ENCODE measurements at regions not wholly inside any gene's neighbourhood (a gene's known extent, or its start where the extent isn't known, plus 50 kb on each side); places are given as distances from the start of the nearest gene placed in this dataset.

GRCh38 chr10:131425752-131426533 lies 114.4 kb upstream of the TCERG1L start:
- Histone ChIP-seq H2BK12ac (ENCODE audit: insufficient read length, low read depth, low read length) (no peak overlapping the region), H3K18ac (ENCODE audit: insufficient read length, low read depth, low read length) (no peak overlapping the region), H3K9me3 (ENCODE audit: control insufficient read depth, low read depth, low read length) (no peaks in the 10 kb centered on the region), H2BK20ac (ENCODE audit: low read depth, low read length, poor library complexity, severe bottlenecking) (no peak overlapping the region), H3K9ac (ENCODE audit: extremely low read depth, insufficient read length, low read length) (no peak overlapping the region), H4K5ac (ENCODE audit: insufficient read length, low read depth, low read length) (no peak overlapping the region), H3K56ac (ENCODE audit: insufficient read length, low read depth, low read length) (no peak overlapping the region), H2BK120ac (ENCODE audit: low read depth, low read length, poor library complexity, severe bottlenecking) (no peak overlapping the region), H3K79me1 (ENCODE audit: insufficient read depth, low read depth, low read length, poor library complexity, severe bottlenecking) (no peaks in the 10 kb centered on the region), H3K23ac (ENCODE audit: insufficient read length, low read depth, low read length) (no peak overlapping the region), H4K91ac (ENCODE audit: insufficient read length, low read depth, low read length) (no peak overlapping the region), H4K20me1 (ENCODE audit: control insufficient read depth, insufficient read depth, insufficient read length) (no peaks in the 10 kb centered on the region), H3K23me2 (ENCODE audit: insufficient read length, low read depth, low read length, poor library complexity, severe bottlenecking) (no peaks in the 10 kb centered on the region), H3K79me2 (ENCODE audit: insufficient read depth, low read length) (no peaks in the 10 kb centered on the region), H3K27me3 (ENCODE audit: insufficient read depth, low read length) (no peaks in the 10 kb centered on the region), H3K4me1 (ENCODE audit: insufficient read depth, low read length) (no peaks in the 10 kb centered on the region), H4K8ac (replicated peaks; ENCODE audit: insufficient read length, low read depth, low read length) (no peak overlapping the region), H2BK5ac (ENCODE audit: insufficient read length, low read length) (no peak overlapping the region), H3K4ac (ENCODE audit: low read depth, low read length) (no peak overlapping the region), H3K14ac (ENCODE audit: insufficient read depth, low read length) (no peak overlapping the region), H3K4me2 (ENCODE audit: insufficient read depth, insufficient read length, low read length) (no peak overlapping the region), H3T11ph (ENCODE audit: low read length) (no peak overlapping the region), H2AK5ac (ENCODE audit: insufficient read length, low read length) (no peak overlapping the region), H2BK15ac (ENCODE audit: low read depth, low read length) (no peak overlapping the region), H2AFZ (ENCODE audit: low read length) (no peak overlapping the region), H3K27ac (ENCODE audit: insufficient read length, low read depth, low read length) (no peak overlapping the region)
- DNase-seq: no peak
- no CpG with 5 or more reads among the region's 11 CpGs for WGBS (ENCODE audit: extremely low coverage, insufficient read length, low lambda C conversion rate)
- peaks cover 0 to 8% of the 10 kb centered on the region in 2 experiments; a peak in 3 of 4 replicates for H3K4me1 Mint-ChIP-seq
- peaks cover 7% of the 10 kb centered on the region for H3K27me3 Mint-ChIP-seq (ENCODE audit: low read depth)
- no peaks in the 10 kb centered on the region; a peak in 1 of 7 replicates for H3K36me3 Mint-ChIP-seq (ENCODE audit: insufficient read depth in 1 of 3, low read depth in 3 of 3)
- H3K4me3 Mint-ChIP-seq: no peak overlapping the region
- no peak overlapping the region for H3K27ac Mint-ChIP-seq
- no peaks in the 10 kb centered on the region for H3K9me3 Mint-ChIP-seq
- TF ChIP-seq CTCF (conservative IDR thresholded peaks at IDR 0.05): no peak
